H1 (cell line): ENCODE measurements at regions not wholly inside any gene's neighbourhood (a gene's known extent, or its start where the extent isn't known, plus 50 kb on each side); places are given as distances from the start of the nearest gene placed in this dataset.

Experiments
- CTCF ChIA-PET: fragments of 300-600 bp; sonication (Branson Sonifier 250); formaldehyde crosslinking; loops from one replicate; lab custom pipeline; 2021; ENCODE audit not compliant: partially characterized antibody; lab: Charles Lee
- POLR2A ChIA-PET: fragments of 300-600 bp; sonication (Branson Sonifier 250); formaldehyde crosslinking; loops from one replicate; lab custom pipeline; 2021; ENCODE audit warnings: inconsistent platforms; ENCODE audit not compliant: partially characterized antibody; lab: Charles Lee
- DNase-seq, 2 experiments: peaks; one replicate each; pipeline versions ENCODE4 v3.0.0 to v3.0.0-alpha.2; 2010 to 2022; ENCODE audit warnings: low spot score in 2 of 2, low read depth in 1 of 2, mixed read lengths in 1 of 2
- FAIRE-seq: peaks from 2 replicates; lab custom pipeline; 2011; peaks lifted over from hg19 to GRCh38; lab: Jason Lieb, UNC
- H2AFZ ChIP-seq: 2 replicates; pipeline ENCODE4 v1.8.1; 2012; ENCODE audit warnings: low read length, inconsistent platforms
- H2AK5ac ChIP-seq: 2 replicates; pipeline ENCODE4 v1.6.1; 2013; ENCODE audit warnings: low read depth, low read length
- H2BK120ac ChIP-seq: replicated peaks from 2 replicates; pipeline ENCODE3; 2013; ENCODE audit warnings: low read depth, low read length, inconsistent platforms
- H2BK12ac ChIP-seq: 2 replicates; pipeline ENCODE4 v1.6.1; 2013; ENCODE audit warnings: low read depth, low read length
- H2BK15ac ChIP-seq: 2 replicates; pipeline ENCODE4 v1.6.1; 2013; ENCODE audit warnings: low read length
- H2BK20ac ChIP-seq: 2 replicates; pipeline ENCODE4 v1.6.1; 2013; ENCODE audit warnings: low read length
- H2BK5ac ChIP-seq: 2 replicates; pipeline ENCODE4 v1.6.1; 2013; ENCODE audit warnings: low read depth, low read length
- H3K14ac ChIP-seq: 2 replicates; pipeline ENCODE4 v1.6.1; 2013; ENCODE audit warnings: inconsistent platforms; ENCODE audit not compliant: insufficient read length
- H3K18ac ChIP-seq: 2 replicates; pipeline ENCODE4 v1.6.1; 2013; ENCODE audit warnings: low read length; ENCODE audit errors: extremely low read depth
- H3K23ac ChIP-seq: 2 replicates; pipeline ENCODE4 v1.6.1; 2013; ENCODE audit warnings: inconsistent platforms; ENCODE audit not compliant: insufficient read length
- H3K23me2 ChIP-seq: 2 replicates; pipeline ENCODE4 v1.6.1; 2013; ENCODE audit warnings: low read depth, low read length
- H3K27ac ChIP-seq: 2 replicates; pipeline ENCODE4 v1.6.1; 2011; ENCODE audit warnings: low read depth, low read length, inconsistent platforms
- H3K27me3 ChIP-seq, 4 experiments: replicated peaks in 1 of 4; 1 replicate in 1 of 4; 2 replicates in 3 of 4; pipeline versions ENCODE4 v1.6.1 to v1.8.1; 2011 to 2013; ENCODE audit warnings: low read length in 3 of 4, mild to moderate bottlenecking in 3 of 4, inconsistent platforms in 2 of 4, mixed read lengths in 2 of 4, moderate library complexity in 1 of 4; ENCODE audit not compliant: control insufficient read depth in 3 of 4, insufficient read depth in 3 of 4; ENCODE audit errors: extremely low read depth in 1 of 4
- H3K36me3 ChIP-seq, 4 experiments: 2 replicates each; pipeline versions ENCODE4 v1.6.1 to v1.8.1; 2011 to 2013; ENCODE audit warnings: mild to moderate bottlenecking in 4 of 4, low read length in 3 of 4, moderate library complexity in 2 of 4, control low read depth in 1 of 4, inconsistent platforms in 1 of 4; ENCODE audit not compliant: insufficient read depth in 4 of 4, control insufficient read depth in 2 of 4
- H3K4ac ChIP-seq: replicated peaks from 2 replicates; pipeline ENCODE3; 2013; ENCODE audit warnings: low read length, low read depth, mixed read lengths, inconsistent platforms; ENCODE audit not compliant: insufficient read length
- H3K4me1 ChIP-seq, 4 experiments: replicated peaks in 1 of 4; 1 replicate in 1 of 4; 2 replicates in 3 of 4; pipeline versions ENCODE4 v1.6.1 to v1.8.1; 2011 to 2013; ENCODE audit warnings: low read length in 3 of 4, inconsistent platforms in 2 of 4, mixed read lengths in 1 of 4; ENCODE audit not compliant: insufficient read depth in 4 of 4, control insufficient read depth in 3 of 4
- H3K4me2 ChIP-seq, 2 experiments: 2 replicates each; pipeline versions ENCODE4 v1.6.1 to v1.8.1; 2011 to 2013; ENCODE audit warnings: low read depth in 2 of 2, low read length in 2 of 2, control low read depth in 1 of 2, inconsistent platforms in 1 of 2, mild to moderate bottlenecking in 1 of 2; ENCODE audit not compliant: insufficient read depth in 1 of 2
- H3K4me3 ChIP-seq, 4 experiments: fragments of 200-600, 300-600 bp in 1 of 4; sonication (generic), shearing (Covaris generic), sonication (Bioruptor Twin) in 1 of 4; 2 replicates each; pipeline versions ENCODE4 v1.5.1 to v1.8.1; 2011 to 2016; ENCODE audit warnings: low read length in 4 of 4, low read depth in 3 of 4, control low read depth in 2 of 4, inconsistent platforms in 2 of 4, mild to moderate bottlenecking in 2 of 4, mixed read lengths in 1 of 4, moderate library complexity in 1 of 4; ENCODE audit not compliant: insufficient read depth in 2 of 4; ENCODE audit errors: extremely low read depth in 1 of 4
- H3K56ac ChIP-seq: replicated peaks from 2 replicates; pipeline ENCODE3; 2013; ENCODE audit warnings: low read depth, mild to moderate bottlenecking, mixed read lengths, low read length, inconsistent platforms; ENCODE audit not compliant: insufficient read length
- H3K79me1 ChIP-seq: 2 replicates; pipeline ENCODE4 v1.6.1; 2013; ENCODE audit warnings: low read depth, low read length, control low read depth
- H3K79me2 ChIP-seq, 2 experiments: 2 replicates each; pipeline versions ENCODE4 v1.6.1 to v1.8.1; 2012 to 2013; ENCODE audit warnings: low read length in 2 of 2, mild to moderate bottlenecking in 2 of 2, inconsistent platforms in 1 of 2; ENCODE audit not compliant: insufficient read depth in 2 of 2, control insufficient read depth in 1 of 2
- H3K9ac ChIP-seq, 4 experiments: replicated peaks in 1 of 4; 1 replicate in 1 of 4; 2 replicates in 3 of 4; pipeline versions ENCODE4 v1.6.1 to v1.8.1; 2011 to 2013; ENCODE audit warnings: low read depth in 3 of 4, low read length in 3 of 4, control low read depth in 2 of 4, mild to moderate bottlenecking in 2 of 4, moderate library complexity in 2 of 4, inconsistent platforms in 1 of 4; ENCODE audit errors: extremely low read depth in 1 of 4
- H3K9me3 ChIP-seq, 2 experiments: 2 replicates each; pipeline versions ENCODE4 v1.6.1 to v1.8.1; 2012 to 2013; ENCODE audit warnings: mild to moderate bottlenecking in 2 of 2, moderate library complexity in 2 of 2, control low read depth in 1 of 2, inconsistent platforms in 1 of 2, low read depth in 1 of 2, low read length in 1 of 2, mixed read lengths in 1 of 2; ENCODE audit not compliant: insufficient read depth in 2 of 2
- H4K20me1 ChIP-seq, 2 experiments: replicated peaks in 1 of 2; 2 replicates each; pipeline versions ENCODE3 to v1.8.1; 2011 to 2013; ENCODE audit warnings: inconsistent platforms in 2 of 2, low read length in 2 of 2, mild to moderate bottlenecking in 1 of 2; ENCODE audit not compliant: insufficient read depth in 2 of 2, control insufficient read depth in 1 of 2
- H4K5ac ChIP-seq: 2 replicates; pipeline ENCODE4 v1.6.1; 2013; ENCODE audit warnings: low read length, low read depth, mixed read lengths, inconsistent platforms; ENCODE audit not compliant: insufficient read length
- H4K8ac ChIP-seq: 2 replicates; pipeline ENCODE4 v1.8.0; 2013; ENCODE audit warnings: mild to moderate bottlenecking, moderate library complexity, low read length, inconsistent platforms; ENCODE audit not compliant: insufficient read depth; ENCODE audit errors: extremely low read depth
- H4K91ac ChIP-seq: replicated peaks from 2 replicates; pipeline ENCODE3; 2013; ENCODE audit warnings: low read length, mixed read lengths, inconsistent platforms; ENCODE audit not compliant: insufficient read length
- E2F6 ChIP-seq: IDR thresholded peaks from 2 replicates; pipeline ENCODE4 v1.6.1; 2012; ENCODE audit warnings: inconsistent platforms
- WGBS, 2 experiments: shearing (Covaris generic) in 1 of 2; methylation state at CpG; one replicate each; pipeline versions ENCODE4 v1.1.6 to v1.1.7; 2013 to 2015; ENCODE audit warnings: low lambda C conversion rate in 2 of 2, mixed read lengths in 2 of 2, inconsistent platforms in 1 of 2, low coverage in 1 of 2, missing lambda C conversion rate in 1 of 2; ENCODE audit not compliant: insufficient replicate concordance in 2 of 2, insufficient coverage in 1 of 2, insufficient read length in 1 of 2; ENCODE audit errors: extremely low coverage in 1 of 2, missing lambda C conversion rate in 1 of 2; 5-methylcytosine and 5-hydroxymethylcytosine counted together

- Histone ChIP-seq H2BK5ac (no peak overlapping the region), H3K79me2 (no peaks in the 10 kb centered on the region), H3K27me3 (no peaks in the 10 kb centered on the region), H4K20me1 (no peaks in the 10 kb centered on the region), H3K4me1 (no peaks in the 10 kb centered on the region), H4K8ac (no peak overlapping the region), H3K23ac (no peak overlapping the region), H2AFZ (no peak overlapping the region), H3K4ac (no peak overlapping the region), H2AK5ac (no peak overlapping the region), H4K91ac (no peak overlapping the region), H3K23me2 (peaks cover 7% of the 10 kb centered on the region; the same call in 1 of the 2 replicates), H3K27ac (no peak overlapping the region), H2BK15ac (no peak overlapping the region), H3K9ac (no peak overlapping the region), H4K5ac (no peak overlapping the region), H3K4me3 (no peak overlapping the region), H2BK120ac (no peak overlapping the region), H3K9me3 (no peaks in the 10 kb centered on the region), H2BK20ac (no peak overlapping the region), H3K14ac (no peak overlapping the region), H3K18ac (no peak overlapping the region), H2BK12ac (no peak overlapping the region), H3K79me1 (no peaks in the 10 kb centered on the region), H3K36me3 (no peaks in the 10 kb centered on the region), H3K4me2 (no peak overlapping the region), H3K56ac (no peak overlapping the region)
- no peak for TF ChIP-seq E2F6
- ChIA-PET CTCF (interaction anchor here (0.7 kb wide), 1 partner anchor 1103 kb away, joined by 3 read pairs; no protein-coding TSS in a partner anchor), POLR2A (no interaction called here)
- DNase-seq (no peak), FAIRE-seq (no peak)
- WGBS, 2 experiments, result 92% methylated on average over 2 of the region's 2 CpGs; no CpG with 5 or more reads in 1 of the 2 experiments
Measured at GRCh38 chr14:84523746-84524145, 1006.2 kb upstream of the FLRT2 start.
